ENCODE measurements at regions not wholly inside any gene's neighbourhood (a gene's known extent, or its start where the extent isn't known, plus 50 kb on each side); places are given as distances from the start of the nearest gene placed in this dataset.

DNA sequence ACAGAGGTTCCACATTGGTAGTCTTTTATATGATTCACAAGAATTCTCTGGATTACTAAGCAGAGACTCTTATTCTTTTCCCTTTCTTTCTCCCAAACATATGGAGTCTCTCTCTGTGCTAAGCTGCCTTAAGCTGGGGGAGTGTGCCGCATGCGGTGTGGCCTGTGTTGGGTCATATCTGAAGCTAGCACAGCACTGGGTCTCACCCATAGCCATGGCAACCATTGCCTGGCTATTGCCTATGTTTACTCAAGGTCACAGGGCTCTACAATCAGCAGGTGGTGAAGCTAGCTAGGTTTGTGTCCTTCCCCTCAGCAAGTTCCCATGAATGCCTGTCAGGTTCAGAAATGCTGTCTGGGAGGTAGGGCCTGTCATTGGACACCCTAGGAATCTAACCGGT is 73.6 kb upstream of the ZRANB2 start:
- TF ChIP-seq CHD2 (IDR thresholded peaks at IDR 0.05; ENCODE audit: low read length, partially characterized antibody) = no peak
- TF ChIP-seq, protein P1, sequence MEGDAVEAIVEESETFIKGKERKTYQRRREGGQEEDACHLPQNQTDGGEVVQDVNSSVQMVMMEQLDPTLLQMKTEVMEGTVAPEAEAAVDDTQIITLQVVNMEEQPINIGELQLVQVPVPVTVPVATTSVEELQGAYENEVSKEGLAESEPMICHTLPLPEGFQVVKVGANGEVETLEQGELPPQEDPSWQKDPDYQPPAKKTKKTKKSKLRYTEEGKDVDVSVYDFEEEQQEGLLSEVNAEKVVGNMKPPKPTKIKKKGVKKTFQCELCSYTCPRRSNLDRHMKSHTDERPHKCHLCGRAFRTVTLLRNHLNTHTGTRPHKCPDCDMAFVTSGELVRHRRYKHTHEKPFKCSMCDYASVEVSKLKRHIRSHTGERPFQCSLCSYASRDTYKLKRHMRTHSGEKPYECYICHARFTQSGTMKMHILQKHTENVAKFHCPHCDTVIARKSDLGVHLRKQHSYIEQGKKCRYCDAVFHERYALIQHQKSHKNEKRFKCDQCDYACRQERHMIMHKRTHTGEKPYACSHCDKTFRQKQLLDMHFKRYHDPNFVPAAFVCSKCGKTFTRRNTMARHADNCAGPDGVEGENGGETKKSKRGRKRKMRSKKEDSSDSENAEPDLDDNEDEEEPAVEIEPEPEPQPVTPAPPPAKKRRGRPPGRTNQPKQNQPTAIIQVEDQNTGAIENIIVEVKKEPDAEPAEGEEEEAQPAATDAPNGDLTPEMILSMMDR (IDR thresholded peaks at IDR 0.05) = no peak
- TF ChIP-seq, protein P2, sequence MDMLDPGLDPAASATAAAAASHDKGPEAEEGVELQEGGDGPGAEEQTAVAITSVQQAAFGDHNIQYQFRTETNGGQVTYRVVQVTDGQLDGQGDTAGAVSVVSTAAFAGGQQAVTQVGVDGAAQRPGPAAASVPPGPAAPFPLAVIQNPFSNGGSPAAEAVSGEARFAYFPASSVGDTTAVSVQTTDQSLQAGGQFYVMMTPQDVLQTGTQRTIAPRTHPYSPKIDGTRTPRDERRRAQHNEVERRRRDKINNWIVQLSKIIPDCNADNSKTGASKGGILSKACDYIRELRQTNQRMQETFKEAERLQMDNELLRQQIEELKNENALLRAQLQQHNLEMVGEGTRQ (IDR thresholded peaks at IDR 0.05; ENCODE audit: borderline replicate concordance, low read depth, low read length) = no peak
- no peak for TF ChIP-seq EP300 (IDR thresholded peaks at IDR 0.05; ENCODE audit: borderline replicate concordance in 1 of 2, low read depth in 1 of 2, low read length in 1 of 2)
- no peak for TF ChIP-seq RFX5 (IDR thresholded peaks at IDR 0.05; ENCODE audit: low read length)
